ENCODE measurements at regions not wholly inside any gene's neighbourhood (a gene's known extent, or its start where the extent isn't known, plus 50 kb on each side); places are given as distances from the start of the nearest gene placed in this dataset.

- Mint-ChIP-seq H3K9me3 (no peaks in the 10 kb centered on the region), H3K36me3 (ENCODE audit: low read depth) (no peaks in the 10 kb centered on the region), H3K4me1 (ENCODE audit: low read depth) (no peaks in the 10 kb centered on the region), H3K27me3 (ENCODE audit: low read depth) (no peaks in the 10 kb centered on the region), H3K4me3 (no peak overlapping the region), H3K27ac (no peak overlapping the region)
- CTCF ChIA-PET = no interaction called here
- peak; percentile 62 for DNase-seq
- intact Hi-C loops (cut with micrococcal nuclease) = no loop called here
Observed at GRCh38 chr5:136424835-136425584, 59.7 kb upstream of the TRPC7 start.

GRCh38 chr5:136423944-136424606 lies 58.7 kb upstream of the TRPC7 start:
- Mint-ChIP-seq H3K36me3 (ENCODE audit: low read depth) (no peaks in the 10 kb centered on the region), H3K4me1 (ENCODE audit: low read depth) (no peaks in the 10 kb centered on the region), H3K27ac (no peak overlapping the region), H3K4me3 (no peak overlapping the region), H3K27me3 (ENCODE audit: low read depth) (no peaks in the 10 kb centered on the region), H3K9me3 (no peaks in the 10 kb centered on the region)
- DNase-seq = no peak
- CTCF ChIA-PET = no interaction called here
- intact Hi-C loops (cut with micrococcal nuclease) = no loop called here

GRCh38 chr5:136420168-136420898 lies 55.0 kb upstream of the TRPC7 start:
- Mint-ChIP-seq H3K9me3 (no peaks in the 10 kb centered on the region), H3K27ac (no peak overlapping the region), H3K4me3 (no peak overlapping the region), H3K27me3 (ENCODE audit: low read depth) (no peaks in the 10 kb centered on the region), H3K36me3 (ENCODE audit: low read depth) (no peaks in the 10 kb centered on the region), H3K4me1 (ENCODE audit: low read depth) (no peaks in the 10 kb centered on the region)
- no peak for DNase-seq
- CTCF ChIA-PET = interaction anchor here (1.1 kb wide), 1 partner anchor 11 kb away, joined by 3 read pairs; no protein-coding TSS in a partner anchor
- intact Hi-C loops (cut with micrococcal nuclease) = no loop called here

GRCh38 chr5:136418301-136418700 lies 53.0 kb upstream of the TRPC7 start:
- Mint-ChIP-seq H3K27me3 (ENCODE audit: low read depth) (no peaks in the 10 kb centered on the region), H3K27ac (no peak overlapping the region), H3K4me1 (ENCODE audit: low read depth) (no peaks in the 10 kb centered on the region), H3K36me3 (ENCODE audit: low read depth) (no peaks in the 10 kb centered on the region), H3K4me3 (no peak overlapping the region), H3K9me3 (no peaks in the 10 kb centered on the region)
- CTCF ChIA-PET = no interaction called here
- DNase-seq = no peak
- intact Hi-C loops (cut with micrococcal nuclease) = no loop called here

All from activated naive CD4-positive, alpha-beta T cell treated with anti-CD3 and anti-CD28 coated beads for 36 hours (primary cell).